Inflammatory macrophage (primary cell): ENCODE measurements at regions not wholly inside any gene's neighbourhood (a gene's known extent, or its start where the extent isn't known, plus 50 kb on each side); places are given as distances from the start of the nearest gene placed in this dataset.
"Not testable (repeated sequence)": the region's sequence is repeated elsewhere in the genome, so short reads cannot be mapped to it uniquely, and the experiment has no call there.

Experiments
- DNase-seq, 2 donors: peaks; one replicate each; pipeline ENCODE4 v3.0.0-alpha.2; 2020 to 2022

- no peak for DNase-seq
These were observed 53.4 kb downstream of the MC4R start for GRCh38 chr18:60319129-60319528.

GRCh38 chr18:60311676-60312360 is 60.8 kb downstream of the MC4R start:
- no peak for DNase-seq

- DNase-seq, result no peak
These were observed 76.9 kb downstream of the MC4R start for GRCh38 chr18:60295674-60296073.

GRCh38 chr18:60292186-60292585 is 80.4 kb downstream of the MC4R start:
- DNase-seq, result no peak

- no peak for DNase-seq
These were observed 93.2 kb downstream of the MC4R start for GRCh38 chr18:60279391-60279790.

GRCh38 chr18:60277855-60278480 is 94.6 kb downstream of the MC4R start:
- no peak for DNase-seq

GRCh38 chr18:60267391-60268058 is 105.0 kb downstream of the MC4R start:
- DNase-seq, result no peak

- no peak for DNase-seq
These were observed 106.0 kb downstream of the MC4R start for GRCh38 chr18:60266558-60266957.

- no peak for DNase-seq
These were observed 113.4 kb downstream of the MC4R start for GRCh38 chr18:60259052-60259681.

GRCh38 chr18:60249388-60249787 is 123.2 kb downstream of the MC4R start:
- DNase-seq, result no peak

- DNase-seq, result no peak
These were observed 123.9 kb downstream of the MC4R start for GRCh38 chr18:60248336-60249330.

- DNase-seq, result no peak
These were observed 125.5 kb downstream of the MC4R start for GRCh38 chr18:60247103-60247502.

- no peak for DNase-seq
These were observed 126.0 kb downstream of the MC4R start for GRCh38 chr18:60246606-60247005.

GRCh38 chr18:60245096-60245495 is 127.5 kb downstream of the MC4R start:
- DNase-seq, result no peak

GRCh38 chr18:60239024-60239710 is 133.4 kb downstream of the MC4R start:
- not testable (repeated sequence) for DNase-seq

- DNase-seq, result no peak
These were observed 137.4 kb downstream of the MC4R start for GRCh38 chr18:60235164-60235563.

GRCh38 chr18:60232541-60232940 is 140.0 kb downstream of the MC4R start:
- DNase-seq, result no peak

GRCh38 chr18:60228609-60229595 is 143.7 kb downstream of the MC4R start:
- DNase-seq, result no peak

- DNase-seq, result no peak
These were observed 157.1 kb downstream of the MC4R start for GRCh38 chr18:60215432-60215831.

GRCh38 chr18:60209042-60209441 is 163.5 kb downstream of the MC4R start:
- no peak for DNase-seq
